GM18870 (cell line): ENCODE measurements at regions not wholly inside any gene's neighbourhood (a gene's known extent, or its start where the extent isn't known, plus 50 kb on each side); places are given as distances from the start of the nearest gene placed in this dataset.
"Not testable (repeated sequence)": the region's sequence is repeated elsewhere in the genome, so short reads cannot be mapped to it uniquely, and the experiment has no call there.

ENCODE experiments used
- ATAC-seq: cut with Tn5 transposase; IDR thresholded peaks from one replicate; pipeline ENCODE4 v1.9.1; 2021; ENCODE audit warnings: moderate library complexity; ENCODE audit not compliant: unreplicated experiment

DNA sequence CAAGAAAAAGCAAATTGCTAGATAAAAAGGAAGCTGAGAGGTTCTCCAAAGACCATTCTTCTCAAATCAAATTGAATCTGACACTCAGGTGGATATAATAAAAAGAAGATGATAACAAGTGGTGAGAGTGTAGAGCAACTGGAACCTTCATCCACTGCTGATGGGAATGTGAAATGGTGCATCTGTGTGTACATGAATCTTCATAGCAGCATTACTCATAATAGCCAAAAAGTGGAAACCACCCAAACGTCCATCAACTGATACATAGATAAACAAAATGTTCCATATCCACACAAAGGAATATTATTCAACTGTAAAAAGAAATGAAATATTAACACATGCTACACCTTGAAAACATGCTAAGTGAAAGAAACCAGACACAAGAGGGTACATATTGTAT is 357.2 kb upstream of the EPHA4 start:
- peak; percentile 60 for ATAC-seq

DNA sequence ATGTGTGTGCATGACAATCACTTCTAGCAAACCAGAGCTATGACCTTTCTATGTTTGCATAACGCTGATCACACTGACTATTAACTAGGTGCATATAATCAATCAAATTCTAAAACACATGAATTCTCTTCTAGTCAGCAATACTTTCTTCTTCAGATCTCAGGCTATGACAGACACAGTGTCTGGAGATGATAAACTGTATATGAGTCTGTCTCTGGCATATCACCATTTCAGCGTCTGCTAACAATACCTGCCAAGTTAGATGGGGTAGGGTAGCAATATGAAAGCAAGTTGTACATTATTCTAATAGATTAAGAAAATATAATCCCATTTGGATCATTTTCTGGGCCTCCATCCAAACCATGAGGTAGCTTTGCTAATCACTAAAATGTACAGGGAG is 354.2 kb upstream of the EPHA4 start:
- ATAC-seq, result no peak

DNA sequence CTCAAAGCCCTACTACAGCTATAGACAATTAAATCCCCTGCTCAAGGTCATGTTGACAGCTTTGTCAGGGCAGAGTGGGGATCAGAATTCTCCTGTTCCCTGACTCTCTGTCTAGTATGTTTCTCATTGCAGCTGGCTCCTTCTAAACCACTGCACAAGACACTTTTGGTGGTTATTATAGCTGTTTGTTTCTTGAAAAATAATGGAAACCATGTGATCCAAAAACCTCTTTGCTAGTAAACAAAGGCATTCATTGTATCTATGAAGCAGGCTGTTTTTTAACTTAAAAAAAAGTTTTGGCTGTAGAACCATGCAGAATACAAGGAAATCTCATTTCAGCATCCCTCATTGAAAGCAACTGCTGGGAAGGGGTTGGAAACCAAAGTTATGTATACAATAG is 352.5 kb upstream of the EPHA4 start:
- ATAC-seq, result no peak

DNA sequence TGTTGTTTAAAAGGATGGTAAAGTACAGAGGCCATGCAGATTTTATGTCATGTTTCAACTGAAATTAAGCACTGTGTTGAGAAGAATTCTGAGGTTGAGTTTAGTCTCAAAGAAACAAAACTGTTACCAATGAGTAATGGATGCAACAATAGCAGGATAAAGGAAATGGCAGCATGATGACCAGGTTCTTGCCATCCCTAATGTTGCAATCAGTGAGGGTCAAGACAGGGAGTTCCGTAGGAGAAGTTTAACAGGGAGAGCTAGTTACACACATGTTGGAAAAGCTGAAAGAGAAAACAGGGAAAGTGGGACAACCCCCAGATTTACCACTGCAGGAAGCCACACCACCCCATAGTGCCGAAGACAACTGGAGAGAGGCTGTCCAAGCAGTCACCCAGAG is 343.8 kb upstream of the EPHA4 start:
- no peak for ATAC-seq

DNA sequence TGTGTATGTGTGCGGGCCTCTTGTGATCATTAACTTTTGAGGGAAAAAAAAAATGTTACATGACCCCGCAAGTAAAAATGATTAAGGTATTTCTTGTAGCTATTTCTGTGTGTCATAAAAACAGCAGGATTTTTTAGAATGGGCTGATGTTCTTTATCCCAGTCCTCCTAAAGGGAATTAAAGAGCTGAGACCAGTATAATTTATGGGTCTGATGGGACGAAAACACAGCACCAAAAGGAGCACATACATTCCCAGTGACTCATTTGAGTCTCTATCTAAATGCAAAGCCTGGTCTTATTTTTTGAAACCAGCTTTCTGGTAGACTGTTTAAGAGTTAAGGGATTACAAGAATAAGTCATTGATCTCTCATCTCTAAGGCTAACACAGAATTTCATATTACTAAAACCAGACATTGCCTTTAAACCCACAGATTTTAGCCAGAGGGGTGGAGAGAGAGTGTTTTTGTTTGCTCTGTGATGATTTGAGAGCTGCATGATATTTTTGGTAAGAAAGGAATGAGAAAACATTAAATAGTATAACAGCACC is 342.3 kb upstream of the EPHA4 start:
- ATAC-seq, result no peak

DNA sequence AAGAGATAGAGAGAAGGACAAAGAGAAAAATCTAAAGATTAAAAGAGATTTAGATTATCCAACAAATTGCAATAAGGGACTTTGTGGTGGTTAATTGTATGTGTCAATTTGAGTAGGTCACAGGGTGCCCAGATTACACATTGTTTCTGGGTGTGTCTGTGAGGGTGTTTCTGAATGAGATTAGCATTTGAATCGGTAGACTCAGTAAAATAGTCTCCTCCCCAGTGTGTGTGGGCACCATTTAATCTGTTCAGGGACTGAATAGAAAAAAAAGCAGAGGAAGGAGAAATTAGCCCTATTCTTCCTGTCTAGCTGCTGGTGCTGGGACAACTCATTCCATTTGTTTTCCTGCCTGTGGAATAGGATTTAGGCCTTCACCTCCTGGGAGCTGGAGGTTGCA is 339.8 kb upstream of the EPHA4 start:
- ATAC-seq, result no peak

DNA sequence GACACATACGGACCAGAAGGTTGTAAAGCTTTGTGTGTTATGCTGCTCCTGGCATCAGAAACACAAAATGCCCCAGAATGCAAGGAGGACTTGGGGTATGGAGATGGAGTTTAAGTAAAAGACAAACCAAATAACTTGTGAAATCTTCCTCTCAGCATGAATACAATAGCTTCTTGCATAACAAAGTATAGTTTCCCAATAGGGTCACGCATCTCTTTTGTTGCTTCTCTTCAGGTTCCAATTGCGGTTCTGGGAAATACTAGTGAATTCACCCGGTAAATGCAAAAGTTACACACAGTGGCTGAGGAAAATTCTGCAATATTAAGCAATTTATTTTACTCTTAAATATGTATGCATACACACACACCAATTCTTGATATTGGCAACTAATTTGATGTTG is 339.2 kb upstream of the EPHA4 start:
- no peak for ATAC-seq

DNA sequence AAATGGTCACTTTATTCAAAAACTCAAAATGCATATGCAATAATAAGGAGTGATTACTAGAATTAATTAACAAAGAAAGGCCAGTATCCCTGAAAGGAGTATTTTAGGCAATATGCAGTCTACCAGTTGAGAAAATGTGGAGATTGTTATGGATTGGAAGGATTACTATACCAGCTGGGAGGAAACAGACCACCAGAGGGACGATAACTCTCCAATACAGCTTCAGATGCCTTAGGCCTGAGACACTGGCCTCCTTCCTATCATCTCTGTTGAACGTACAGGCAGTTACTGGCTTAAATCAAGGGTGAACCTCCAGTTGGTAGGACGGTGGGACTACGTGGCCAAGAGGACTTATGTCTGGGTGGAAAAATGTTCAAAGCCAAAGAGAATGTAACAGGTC is 336.4 kb upstream of the EPHA4 start:
- no peak for ATAC-seq

DNA sequence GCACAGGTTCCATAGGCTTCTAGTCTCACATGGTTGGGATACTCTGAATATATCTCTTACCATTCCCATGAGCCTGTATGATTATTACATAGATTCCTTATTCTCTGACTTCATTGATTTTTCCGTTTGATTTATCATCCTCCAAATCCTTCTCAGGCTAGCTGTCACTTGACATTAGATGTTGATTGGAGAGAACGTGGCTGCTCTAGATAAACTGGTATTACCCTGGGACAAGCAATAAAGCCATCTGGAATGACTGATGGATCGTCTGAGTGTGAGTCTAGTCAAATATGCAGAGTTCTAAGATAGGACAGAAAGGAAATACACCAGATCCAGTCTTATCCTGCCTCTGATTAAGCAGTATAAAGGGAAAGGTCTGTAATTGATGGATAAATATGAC is 325.6 kb upstream of the EPHA4 start:
- no peak for ATAC-seq

DNA sequence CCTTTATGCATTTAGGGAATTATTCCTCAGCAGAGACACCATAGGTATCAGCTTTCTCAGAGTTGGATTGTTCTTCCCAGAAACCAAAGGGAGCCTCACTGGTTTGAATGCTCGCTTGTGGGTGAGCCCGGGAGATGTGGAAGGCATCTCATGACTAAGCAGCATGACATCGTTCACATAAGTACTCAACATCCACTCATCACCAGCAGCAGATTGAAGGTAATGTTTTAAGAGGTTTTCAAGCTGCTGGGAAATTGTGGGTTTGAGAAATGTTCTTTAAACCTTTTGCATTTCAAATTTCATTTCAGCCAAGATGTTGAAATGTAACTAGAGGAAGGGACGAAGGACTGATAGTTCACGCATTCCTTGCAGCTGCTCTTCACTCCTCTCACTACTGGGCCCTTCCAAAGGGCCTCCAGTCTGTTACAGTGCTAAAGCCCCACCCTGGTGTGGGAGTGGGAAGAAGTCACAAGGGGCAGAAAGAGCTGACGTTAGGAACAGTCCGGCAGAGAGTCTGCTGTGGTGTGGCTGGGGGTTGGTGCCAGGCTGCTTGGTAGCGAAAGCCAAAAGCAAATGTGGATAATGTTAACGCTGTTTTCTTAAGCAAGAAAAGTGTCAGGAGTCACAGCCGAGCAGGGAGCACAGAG is 324.5 kb upstream of the EPHA4 start:
- ATAC-seq, result no peak

DNA sequence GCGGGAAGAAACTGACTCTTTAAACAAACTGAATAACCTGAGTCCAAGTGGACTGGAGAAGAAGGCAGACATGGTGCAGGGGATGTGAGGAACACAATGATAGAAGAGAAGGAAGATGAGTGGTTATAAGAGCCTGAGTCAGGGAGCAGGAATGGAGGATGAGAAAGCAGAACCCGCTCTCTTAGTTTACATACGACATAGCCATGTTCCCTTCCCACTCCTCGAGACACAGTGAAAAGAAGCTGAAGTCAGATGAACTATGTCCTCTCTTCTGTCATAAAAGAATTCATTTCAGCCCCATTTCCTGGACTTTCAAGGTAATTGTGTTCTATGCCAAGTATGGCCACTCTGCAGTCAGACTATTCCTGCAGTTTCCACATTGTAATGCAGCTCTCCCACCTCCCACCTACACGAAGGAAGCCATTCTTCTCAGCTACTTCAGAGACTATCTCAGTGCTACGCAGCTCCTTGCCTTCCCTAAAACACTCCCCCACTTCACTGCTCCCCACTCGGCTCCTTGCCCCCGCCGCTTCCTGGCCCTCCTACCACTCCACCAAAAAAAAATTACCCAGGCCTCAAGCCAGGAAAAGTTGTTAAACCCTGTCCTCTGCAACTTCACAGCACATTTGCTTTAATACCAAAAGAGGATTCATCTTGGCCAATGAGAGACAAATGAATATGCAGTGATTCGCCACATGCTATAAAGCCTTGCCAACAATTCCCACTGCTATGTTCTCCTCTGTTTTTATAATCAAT is 323.4 kb upstream of the EPHA4 start:
- no peak for ATAC-seq

DNA sequence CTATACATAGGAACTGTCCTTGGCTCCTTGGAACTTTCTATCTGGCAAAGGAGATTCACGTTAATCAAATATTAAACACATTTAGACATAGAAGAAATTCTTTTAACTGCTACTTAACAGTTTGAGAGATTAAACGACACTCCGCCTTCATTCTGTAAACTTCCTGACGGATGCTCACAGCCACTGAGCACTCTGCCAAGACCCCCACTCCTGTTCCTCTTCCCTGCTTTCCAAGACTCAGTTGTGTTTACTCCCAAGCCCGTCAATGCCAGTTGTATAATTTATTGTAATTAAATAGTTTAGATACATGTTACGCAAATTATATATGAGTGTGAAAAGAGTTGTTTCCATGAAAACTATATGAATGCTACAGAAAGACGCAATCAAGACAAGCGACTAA is 321.4 kb upstream of the EPHA4 start:
- no peak for ATAC-seq

DNA sequence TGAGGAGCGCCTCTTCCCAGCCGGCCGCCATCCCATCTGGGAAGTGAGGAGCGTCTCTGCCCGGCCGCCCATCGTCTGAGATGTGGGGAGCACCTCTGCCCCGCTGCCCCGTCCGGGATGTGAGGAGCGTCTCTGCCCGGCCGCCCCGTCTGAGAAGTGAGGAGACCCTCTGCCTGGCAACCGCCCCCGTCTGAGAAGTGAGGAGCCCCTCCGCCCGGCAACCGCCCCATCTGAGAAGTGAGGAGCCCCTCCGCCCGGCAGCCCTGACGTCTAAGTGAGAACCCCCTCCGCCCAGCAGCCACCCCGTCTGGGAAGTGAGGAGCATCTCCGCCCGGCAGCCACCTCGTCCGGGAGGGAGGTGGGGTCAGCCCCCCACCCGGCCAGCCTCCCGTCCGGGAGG is 319.9 kb upstream of the EPHA4 start:
- ATAC-seq, result not testable (repeated sequence)

DNA sequence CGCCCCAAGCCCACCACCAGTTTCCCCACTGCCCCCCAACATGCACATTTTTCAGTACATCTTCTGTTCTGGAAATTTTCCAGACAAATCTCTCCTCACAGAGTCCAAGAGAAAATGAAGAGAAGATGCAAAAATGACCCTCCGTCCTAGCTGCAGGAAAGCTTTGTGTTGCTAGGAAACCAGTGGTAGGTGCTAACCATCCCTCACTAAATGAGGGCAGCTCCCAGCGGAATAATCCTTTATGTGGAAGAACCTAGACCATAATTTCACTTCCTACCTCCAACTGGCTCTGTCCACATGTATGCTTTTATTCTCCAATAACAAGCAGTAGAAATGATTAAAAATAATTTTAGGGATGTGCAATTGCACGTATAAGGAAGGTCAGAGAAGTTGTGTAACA is 311.9 kb upstream of the EPHA4 start:
- no peak for ATAC-seq

DNA sequence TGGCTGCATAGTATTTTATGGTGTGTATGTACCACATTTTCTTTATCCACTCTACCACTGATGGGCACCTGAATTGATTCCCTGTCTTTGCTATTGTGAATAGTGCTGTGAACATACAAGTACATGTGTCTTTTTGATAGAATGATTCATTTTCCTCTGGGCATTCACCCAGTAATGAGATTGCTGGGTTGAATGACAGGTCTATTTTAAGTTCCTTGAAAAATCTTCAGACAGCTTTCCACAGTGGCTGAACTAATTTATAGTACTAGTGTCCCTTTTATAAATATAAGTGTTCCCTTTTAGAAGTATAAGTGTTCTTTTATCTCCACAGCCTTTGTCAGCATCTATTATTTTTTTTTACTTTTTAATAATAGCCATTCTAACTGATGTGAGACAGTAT is 303.9 kb upstream of the EPHA4 start:
- no peak for ATAC-seq

DNA sequence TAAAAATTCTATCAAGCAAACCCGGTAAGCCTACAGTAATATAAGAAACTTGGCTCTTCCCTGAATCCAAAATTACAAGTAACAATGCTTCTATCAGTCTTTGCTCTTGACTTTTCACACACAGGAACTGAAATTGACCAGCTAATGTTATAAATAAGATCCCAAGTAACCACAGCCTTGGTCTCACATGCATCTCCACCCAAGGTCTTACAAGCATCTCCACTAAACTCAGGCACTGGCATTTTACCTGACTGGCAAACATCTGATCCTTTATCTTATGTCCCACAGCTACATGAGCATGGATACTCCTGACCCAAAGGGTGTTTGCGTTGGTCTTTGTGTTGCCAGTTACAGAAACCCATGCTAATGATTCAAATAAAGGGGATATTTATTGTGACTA is 302.3 kb upstream of the EPHA4 start:
- ATAC-seq, result no peak

DNA sequence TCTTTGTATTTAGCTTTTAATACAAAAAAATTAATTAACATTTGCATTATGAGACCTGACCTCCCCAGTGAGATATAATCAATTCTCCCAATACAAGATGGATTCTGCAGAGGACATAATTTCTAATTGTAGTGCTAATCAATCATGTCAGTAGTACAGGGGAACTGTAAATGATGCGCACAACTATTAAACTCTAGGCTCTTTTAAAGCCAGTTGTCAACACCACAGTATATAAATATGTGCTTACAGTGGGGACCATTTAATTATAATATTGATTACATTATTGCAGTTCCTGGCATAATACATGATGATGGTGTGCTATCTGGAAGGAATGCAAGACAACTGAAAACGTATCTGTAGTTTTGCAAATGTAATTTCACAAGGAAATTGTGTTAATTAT is 285.6 kb upstream of the EPHA4 start:
- no peak for ATAC-seq

DNA sequence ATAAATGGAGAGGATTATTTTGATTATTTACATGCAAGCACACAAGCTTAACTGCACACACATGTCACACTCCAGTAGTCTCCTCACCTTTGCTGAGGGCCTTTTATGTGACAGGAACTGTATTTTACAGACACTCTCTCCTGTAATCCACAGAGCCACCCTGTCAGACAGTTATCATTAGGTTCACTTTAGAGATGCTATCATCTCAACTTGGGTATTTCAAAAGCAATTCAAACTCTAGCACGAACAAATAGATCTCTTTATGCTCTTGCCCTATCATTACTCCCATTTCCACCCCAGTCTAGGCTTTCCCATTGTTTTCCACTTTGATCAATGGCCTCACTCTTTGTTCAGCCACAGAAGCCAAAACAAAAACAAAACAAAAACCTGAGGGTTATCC is 281.2 kb upstream of the EPHA4 start:
- no peak for ATAC-seq

DNA sequence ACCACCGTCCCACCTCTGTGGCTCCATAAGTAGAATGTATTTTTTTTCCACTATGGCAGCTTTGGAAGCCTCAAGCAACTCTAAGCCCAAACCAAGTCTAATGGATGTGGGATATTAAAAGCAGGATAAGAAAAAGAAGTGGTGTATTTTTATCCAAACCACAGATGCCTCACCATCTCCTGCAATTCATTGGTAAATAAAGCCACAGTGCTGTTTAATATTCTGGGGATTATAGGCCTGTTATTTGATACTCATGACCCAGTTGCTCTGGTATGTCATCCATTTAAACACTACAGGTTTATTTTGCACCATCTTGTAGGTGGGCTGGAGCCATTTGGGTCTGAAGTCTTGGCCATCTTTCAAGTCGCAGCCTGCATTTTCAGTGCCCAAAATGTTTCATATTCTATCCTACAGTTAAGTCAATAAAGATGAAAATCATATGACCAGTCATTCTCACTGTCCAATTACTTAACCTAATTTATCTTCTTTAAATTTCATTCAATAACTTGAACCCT is 279.5 kb upstream of the EPHA4 start:
- ATAC-seq, result no peak

DNA sequence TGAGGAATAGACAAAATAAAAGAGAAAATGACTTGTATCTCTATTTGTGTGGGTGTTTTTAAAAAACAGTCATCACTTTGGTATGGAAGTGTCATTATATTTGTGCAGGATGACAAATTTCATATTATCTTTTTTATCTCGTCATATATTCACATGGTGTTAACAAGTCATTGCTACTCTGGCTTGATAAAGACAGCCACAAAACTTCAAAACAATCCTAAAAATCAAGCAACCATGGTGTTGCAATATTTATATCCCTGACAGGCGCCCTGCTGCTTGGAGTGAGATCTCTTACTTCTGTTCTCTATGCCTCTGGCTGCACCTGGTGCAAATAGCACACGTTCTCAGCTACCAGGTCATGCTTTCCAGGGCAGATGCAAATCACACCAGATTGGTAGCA is 278.0 kb upstream of the EPHA4 start:
- ATAC-seq, result no peak

DNA sequence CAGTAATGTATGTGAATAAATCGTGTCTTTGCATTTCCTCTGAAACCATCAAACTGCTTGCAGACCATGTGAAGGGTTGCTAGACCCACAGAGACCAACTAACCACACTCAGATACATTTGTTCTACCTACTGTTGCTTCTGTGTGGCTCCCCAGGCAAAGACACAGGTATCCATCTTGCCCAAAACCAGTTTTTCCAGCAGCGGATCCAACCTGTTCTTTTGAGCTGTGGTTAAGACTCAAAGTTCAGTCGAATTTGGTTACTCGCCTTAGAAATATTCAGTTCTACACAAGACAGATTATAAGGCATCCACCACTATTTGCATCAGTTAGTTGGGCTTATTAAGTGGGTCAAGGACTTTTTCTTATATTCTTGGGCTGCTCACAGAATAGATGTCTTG is 276.2 kb upstream of the EPHA4 start:
- ATAC-seq, result no peak

DNA sequence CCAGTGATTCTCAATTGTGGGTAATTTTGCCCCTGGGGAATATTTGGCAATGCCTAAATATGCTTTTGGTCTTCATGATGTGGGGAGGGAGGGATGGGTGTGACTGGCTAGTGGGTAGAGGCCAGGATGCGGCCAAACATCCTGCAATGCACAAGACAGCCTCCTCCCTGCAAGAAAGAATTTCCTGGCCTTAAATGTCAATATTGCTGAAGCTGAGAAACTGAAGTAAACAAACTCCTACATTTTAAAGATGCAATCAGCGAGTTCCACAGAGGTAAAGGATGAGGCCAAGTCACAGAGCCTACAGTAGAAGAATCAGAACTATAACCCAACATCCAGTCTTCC is 272.9 kb upstream of the EPHA4 start:
- no peak for ATAC-seq
